ENCODE measurements at regions not wholly inside any gene's neighbourhood (a gene's known extent, or its start where the extent isn't known, plus 50 kb on each side); places are given as distances from the start of the nearest gene placed in this dataset.
"Not testable (repeated sequence)": the region's sequence is repeated elsewhere in the genome, so short reads cannot be mapped to it uniquely, and the experiment has no call there.

- no peak for DNase-seq (ENCODE audit: extremely low read depth in 1 of 11, low read depth in 9 of 11, low spot score in 4 of 11)
Measured at GRCh38 chr13:53442979-53443378, 414.4 kb downstream of the OLFM4 start.

GRCh38 chr13:53445686-53446085 lies 417.1 kb downstream of the OLFM4 start:
- DNase-seq (ENCODE audit: extremely low read depth in 1 of 11, low read depth in 9 of 11, low spot score in 4 of 11): no peak

DNA sequence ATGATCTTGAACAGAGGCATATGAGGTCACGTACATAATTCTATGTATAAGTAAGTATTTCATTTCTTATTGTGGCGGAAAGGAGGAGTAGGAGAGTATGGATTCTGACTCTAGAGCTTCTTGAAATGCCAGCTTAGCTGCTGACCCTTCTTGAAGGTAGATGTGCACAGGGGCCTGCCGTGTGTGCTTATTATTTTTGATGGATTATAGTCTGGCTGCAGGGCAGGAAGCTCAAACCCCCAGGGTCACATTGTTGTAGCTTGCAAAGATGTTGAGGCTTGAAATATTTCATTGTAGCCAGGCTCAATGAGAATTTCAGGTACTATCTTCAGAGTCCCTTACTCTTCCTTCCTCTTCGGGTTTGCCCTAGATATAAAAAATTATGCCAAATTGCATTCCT lies 418.8 kb downstream of the OLFM4 start:
- no peak for DNase-seq (ENCODE audit: extremely low read depth in 1 of 11, low read depth in 9 of 11, low spot score in 4 of 11)

GRCh38 chr13:53447863-53448262 lies 419.2 kb downstream of the OLFM4 start:
- peak in 6 of 11 donors; percentile 2 to 36 (median 13) for DNase-seq (ENCODE audit: extremely low read depth in 1 of 11, low read depth in 9 of 11, low spot score in 4 of 11)

DNA sequence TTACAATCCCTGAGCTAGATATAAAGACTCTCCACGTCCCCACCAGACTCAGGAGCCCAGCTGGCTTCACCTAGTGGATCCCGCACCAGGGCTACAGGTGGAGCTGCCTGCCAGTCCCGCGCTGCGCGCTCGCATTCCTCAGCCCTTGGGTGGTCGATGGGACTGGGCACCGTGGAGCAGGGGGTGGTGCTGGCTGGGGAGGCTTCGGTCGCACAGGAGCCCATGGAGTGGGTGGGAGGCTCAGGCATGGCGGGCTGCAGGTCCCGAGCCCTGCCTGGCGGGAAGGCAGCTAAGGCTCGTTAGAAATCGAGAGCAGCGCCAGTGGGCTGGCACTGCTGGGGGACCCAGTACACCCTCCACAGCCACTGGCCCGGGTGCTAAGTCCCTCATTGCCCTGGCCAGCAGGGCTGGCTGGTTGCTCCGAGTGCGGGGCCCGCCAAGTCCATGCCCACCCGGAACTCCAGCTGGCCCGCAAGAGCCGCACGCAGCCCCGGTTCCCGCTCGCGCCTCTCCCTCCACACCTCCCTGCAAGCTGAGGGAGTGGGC lies 423.7 kb downstream of the OLFM4 start:
- not testable (repeated sequence) for DNase-seq (ENCODE audit: extremely low read depth in 1 of 11, low read depth in 9 of 11, low spot score in 4 of 11)

DNA sequence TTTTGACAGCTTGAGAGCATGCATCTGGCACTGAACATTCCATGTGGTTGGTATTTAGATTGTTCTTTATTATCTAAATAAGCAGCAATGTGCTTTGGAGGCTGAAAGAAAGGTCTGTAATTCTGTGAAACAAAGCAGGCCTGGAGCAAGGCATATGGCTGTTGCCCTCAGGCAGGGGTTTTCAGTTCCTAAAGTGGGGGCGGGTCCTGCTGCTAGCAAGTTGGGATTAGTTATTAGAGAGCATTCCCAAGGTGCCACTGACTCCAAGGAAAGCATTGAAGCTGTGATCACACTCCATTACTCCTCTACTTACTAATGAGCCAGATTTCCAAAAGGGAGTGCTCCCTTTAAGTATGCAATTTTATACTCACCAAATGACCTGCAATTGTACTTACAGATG lies 432.2 kb downstream of the OLFM4 start:
- peak in 3 of 11 donors; percentile 2 to 12 (median 3) for DNase-seq (ENCODE audit: extremely low read depth in 1 of 11, low read depth in 9 of 11, low spot score in 4 of 11)

DNA sequence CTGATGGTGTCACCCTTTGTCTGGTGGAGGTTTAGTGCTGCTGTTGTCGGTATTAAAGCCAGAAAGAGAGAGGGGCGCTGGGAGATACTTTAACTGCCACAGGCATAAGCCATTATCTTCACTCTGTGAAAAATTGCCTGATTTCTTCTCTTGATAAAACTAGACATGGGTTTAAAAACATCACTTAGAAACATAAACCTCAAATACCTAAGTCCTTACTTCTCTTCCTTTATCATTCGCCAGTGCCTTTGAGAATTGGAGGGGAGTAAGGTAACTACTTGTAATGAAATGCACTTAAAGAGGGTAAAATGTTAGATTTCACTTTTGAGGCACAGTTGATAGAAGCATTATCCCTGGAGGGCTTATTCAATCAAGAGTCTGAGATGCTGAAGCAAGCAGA lies 434.5 kb downstream of the OLFM4 start:
- no peak for DNase-seq (ENCODE audit: extremely low read depth in 1 of 11, low read depth in 9 of 11, low spot score in 4 of 11)

- DNase-seq (ENCODE audit: extremely low read depth in 1 of 11, low read depth in 9 of 11, low spot score in 4 of 11): no peak
Measured at GRCh38 chr13:53466576-53466975, 438.0 kb downstream of the OLFM4 start.

- no peak for DNase-seq (ENCODE audit: extremely low read depth in 1 of 11, low read depth in 9 of 11, low spot score in 4 of 11)
Measured at GRCh38 chr13:53473397-53473796, 444.8 kb downstream of the OLFM4 start.

GRCh38 chr13:53474878-53475277 lies 446.3 kb downstream of the OLFM4 start:
- DNase-seq (ENCODE audit: extremely low read depth in 1 of 11, low read depth in 9 of 11, low spot score in 4 of 11): no peak

DNA sequence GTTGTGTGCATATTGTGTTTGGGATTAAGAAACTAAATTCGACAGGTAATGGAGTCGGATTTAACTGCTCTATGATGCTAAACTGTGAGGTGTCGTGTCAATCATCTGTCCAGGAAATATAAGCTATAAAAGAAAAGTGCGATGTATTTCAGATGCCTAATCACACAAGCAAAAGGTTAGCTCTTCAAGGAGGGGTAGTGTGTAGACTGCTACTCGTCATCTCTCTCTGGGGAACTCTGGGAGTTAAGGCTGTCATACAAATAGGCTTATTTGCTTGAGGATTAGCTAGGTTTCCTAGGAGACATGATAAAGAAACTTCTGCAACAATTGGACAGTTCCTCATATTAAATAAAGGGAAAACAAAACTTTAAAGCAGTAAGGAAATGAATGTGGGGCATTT lies 462.1 kb downstream of the OLFM4 start:
- DNase-seq (ENCODE audit: extremely low read depth in 1 of 11, low read depth in 9 of 11, low spot score in 4 of 11): no peak

- DNase-seq (ENCODE audit: extremely low read depth in 1 of 11, low read depth in 9 of 11, low spot score in 4 of 11): no peak
Measured at GRCh38 chr13:53494406-53494805, 465.8 kb downstream of the OLFM4 start.

DNA sequence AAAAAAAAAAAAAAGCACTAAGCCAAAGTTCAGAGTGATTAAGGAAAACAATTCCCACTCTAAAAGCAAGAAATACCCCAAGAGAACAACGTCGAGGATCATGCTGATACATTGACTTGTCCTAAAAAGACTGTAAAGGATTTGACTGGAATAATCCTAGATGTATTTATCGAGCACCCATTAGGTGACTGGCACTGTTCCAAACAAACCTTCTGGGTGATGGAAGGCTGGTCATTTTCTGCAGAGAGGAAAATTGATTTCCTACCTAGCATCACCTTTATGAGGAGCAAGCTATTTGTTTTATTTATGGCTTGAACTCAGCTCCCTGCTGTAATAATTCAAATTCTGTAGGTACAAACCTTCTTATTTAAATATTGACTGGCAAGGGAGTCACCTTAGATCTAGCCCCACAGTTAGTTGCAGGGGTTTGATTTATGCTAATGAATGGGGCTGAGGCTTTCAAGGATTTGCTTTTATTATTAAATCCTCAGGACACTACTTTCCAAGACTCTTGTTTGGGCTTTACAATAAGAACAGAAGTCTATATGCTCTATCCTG lies 471.0 kb downstream of the OLFM4 start:
- no peak for DNase-seq (ENCODE audit: extremely low read depth in 1 of 11, low read depth in 9 of 11, low spot score in 4 of 11)

DNA sequence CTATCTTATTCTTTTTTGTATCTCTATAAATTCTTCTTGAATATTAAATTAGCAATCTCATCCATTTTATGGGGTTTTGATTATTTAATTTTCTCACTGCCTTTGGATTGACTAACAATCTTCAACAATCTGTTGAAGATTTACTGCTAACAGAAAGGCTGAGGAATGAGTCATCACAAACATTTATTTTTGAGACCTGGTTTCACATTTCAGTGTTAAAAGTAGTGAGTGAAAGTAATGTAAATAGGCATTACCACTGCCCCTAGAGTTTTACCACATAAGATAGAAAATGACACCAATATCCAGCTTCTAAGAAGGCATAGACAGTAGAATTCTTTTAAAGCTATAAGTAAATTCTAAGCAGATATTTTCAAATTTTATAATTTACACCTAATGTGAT lies 472.8 kb downstream of the OLFM4 start:
- DNase-seq (ENCODE audit: extremely low read depth in 1 of 11, low read depth in 9 of 11, low spot score in 4 of 11): no peak

DNA sequence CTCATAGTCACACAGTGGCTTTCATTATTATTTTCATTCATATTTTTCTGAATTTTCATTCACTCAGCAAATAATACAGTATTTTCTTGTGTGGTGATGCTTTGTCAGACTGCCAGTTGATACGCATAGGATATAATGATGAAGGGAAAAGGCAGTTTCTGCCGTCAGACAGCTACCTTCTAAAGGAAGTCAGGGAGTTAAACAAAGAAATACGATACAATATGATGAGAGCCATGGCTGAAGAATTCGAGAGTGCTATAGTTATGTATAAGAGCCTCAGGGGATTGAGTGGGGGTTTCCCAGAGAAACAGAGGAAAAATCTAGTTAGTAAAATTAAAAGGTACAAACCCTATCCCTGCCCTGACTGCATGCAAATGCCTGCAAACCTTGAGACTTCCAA lies 479.1 kb downstream of the OLFM4 start:
- DNase-seq (ENCODE audit: extremely low read depth in 1 of 11, low read depth in 9 of 11, low spot score in 4 of 11): no peak

GRCh38 chr13:53512635-53513034 lies 484.0 kb downstream of the OLFM4 start:
- no peak for DNase-seq (ENCODE audit: extremely low read depth in 1 of 11, low read depth in 9 of 11, low spot score in 4 of 11)

DNA sequence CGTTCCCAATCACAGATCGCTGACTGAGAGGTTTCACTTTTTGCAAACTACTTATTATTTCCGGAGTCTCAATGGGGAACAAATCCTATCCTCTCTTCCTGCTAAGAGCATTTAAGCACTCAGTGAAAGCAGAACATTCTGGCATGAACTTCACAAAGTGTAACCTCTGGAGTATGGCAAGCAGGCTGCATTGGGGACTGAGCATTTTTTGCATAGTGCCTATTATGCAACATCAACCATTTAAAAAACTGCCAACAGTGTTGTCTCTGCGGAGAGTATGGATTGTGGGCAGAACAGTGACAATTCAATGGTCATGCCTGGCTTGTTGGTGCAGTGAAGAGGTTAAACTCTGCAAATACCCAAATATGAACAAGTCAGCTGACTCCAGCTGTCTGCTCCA lies 484.6 kb downstream of the OLFM4 start:
- DNase-seq (ENCODE audit: extremely low read depth in 1 of 11, low read depth in 9 of 11, low spot score in 4 of 11): no peak

DNA sequence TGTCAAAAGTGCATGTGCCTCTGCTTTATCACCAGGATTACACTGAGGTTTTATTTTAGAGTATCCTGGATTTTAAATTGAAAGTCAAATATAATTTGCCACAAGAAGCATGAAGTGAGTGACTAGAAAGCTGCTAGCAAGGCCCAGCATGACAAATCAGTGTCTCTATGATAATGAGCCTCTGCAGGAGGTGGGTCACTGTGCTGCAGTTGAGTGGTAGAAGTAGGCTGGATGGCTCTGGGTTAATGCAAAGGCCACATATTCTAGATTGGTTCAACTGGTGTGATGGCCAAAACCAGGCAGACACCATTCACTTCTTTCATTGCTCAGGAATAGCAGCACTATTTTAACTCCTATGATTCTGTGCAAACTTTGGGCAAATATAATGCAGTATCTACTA lies 491.5 kb downstream of the OLFM4 start:
- no peak for DNase-seq (ENCODE audit: extremely low read depth in 1 of 11, low read depth in 9 of 11, low spot score in 4 of 11)

- DNase-seq (ENCODE audit: extremely low read depth in 1 of 11, low read depth in 9 of 11, low spot score in 4 of 11): no peak
Measured at GRCh38 chr13:53522034-53522433, 493.4 kb downstream of the OLFM4 start.

DNA sequence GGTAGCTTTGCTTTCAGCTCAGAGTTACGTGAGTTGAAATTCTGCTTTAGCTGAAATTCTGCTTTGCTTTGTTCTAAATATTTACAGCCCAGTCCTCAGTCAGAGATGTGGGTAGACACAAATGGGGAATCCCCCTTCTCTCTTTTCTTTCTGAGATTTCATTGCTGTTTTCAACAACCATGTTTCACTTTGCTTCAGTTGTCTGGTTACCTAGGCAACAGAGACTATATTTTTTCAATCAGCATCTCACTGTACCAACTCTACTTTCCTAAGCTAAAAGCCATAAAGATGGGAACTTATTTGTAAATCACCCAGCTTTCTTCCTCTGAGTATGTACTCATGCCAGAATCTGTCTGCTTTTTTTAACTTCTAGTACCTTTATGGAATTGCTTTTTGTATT lies 509.0 kb downstream of the OLFM4 start:
- no peak for DNase-seq (ENCODE audit: extremely low read depth in 1 of 11, low read depth in 9 of 11, low spot score in 4 of 11)

DNA sequence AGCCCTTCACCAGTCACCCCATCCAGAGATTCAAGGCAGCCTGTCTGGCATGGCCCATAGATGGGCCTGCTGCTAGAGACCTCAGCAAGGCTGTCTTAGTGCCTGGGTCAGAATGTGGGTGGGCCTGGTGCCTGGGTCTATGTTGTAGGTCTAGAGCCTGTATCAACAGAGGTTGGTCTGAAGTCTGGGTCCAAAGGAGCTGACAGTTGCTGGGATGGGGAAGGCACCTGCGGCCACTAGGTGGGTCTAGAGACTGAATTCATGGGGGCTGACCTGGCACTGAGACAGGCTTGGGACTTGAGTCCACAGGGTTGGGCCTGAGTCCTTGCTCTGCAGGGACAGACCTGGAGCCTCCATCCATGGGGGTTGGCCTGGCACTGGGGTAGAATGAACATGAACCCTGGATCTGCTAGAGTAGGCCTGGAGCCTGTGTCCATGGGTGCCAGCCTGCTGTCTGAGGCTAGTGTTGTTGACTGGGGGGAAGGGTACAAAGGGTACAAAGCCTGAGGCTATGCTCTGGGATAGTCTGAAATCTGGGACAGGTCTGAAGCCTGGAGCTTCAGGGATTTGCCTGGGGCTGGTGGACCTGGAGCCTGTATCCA lies 516.8 kb downstream of the OLFM4 start:
- DNase-seq (ENCODE audit: extremely low read depth in 1 of 11, low read depth in 9 of 11, low spot score in 4 of 11): no peak
